ENCODE measurements at regions not wholly inside any gene's neighbourhood (a gene's known extent, or its start where the extent isn't known, plus 50 kb on each side); places are given as distances from the start of the nearest gene placed in this dataset.

- no peak for TF ChIP-seq CTCF (IDR thresholded peaks at IDR 0.05)
- TF ChIP-seq POLR2A (IDR thresholded peaks at IDR 0.05) = no peak
Measured at GRCh38 chr2:45137966-45138695, 128.9 kb upstream of the SIX2 start.

All from body of pancreas (tissue), 4 donors.